ENCODE measurements at regions not wholly inside any gene's neighbourhood (a gene's known extent, or its start where the extent isn't known, plus 50 kb on each side); places are given as distances from the start of the nearest gene placed in this dataset.

DNA sequence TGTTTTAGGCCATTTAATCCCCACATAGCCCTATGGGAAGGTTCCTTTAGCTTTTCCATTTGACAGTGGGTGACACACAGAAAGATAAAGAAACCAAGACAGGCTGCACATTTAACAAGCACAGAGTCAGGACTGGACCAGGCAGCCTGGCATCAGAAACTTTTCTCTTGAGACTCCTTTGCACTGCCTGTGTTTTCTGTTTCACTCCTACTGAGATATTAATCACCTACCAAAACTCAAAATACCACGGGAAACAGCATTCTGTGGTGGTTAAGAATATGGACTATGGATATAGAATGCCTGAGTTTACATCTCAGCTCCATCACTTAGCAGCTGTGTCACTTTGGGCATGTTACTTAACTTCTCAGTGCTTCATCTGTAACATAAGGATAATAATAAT is 73.3 kb downstream of the CTAGE1 start:
- TF ChIP-seq CTCF (IDR thresholded peaks at IDR 0.05; ENCODE audit: poor library complexity) = no peak
- no peak for TF ChIP-seq EZH2 (IDR thresholded peaks at IDR 0.05; ENCODE audit: borderline replicate concordance)

All from hepatocyte (in vitro differentiated cells).